C4-2B (cell line): ENCODE measurements at regions not wholly inside any gene's neighbourhood (a gene's known extent, or its start where the extent isn't known, plus 50 kb on each side); places are given as distances from the start of the nearest gene placed in this dataset.

Source experiments
- H3K27ac ChIP-seq: fragments of 450-650 bp; 2 replicates; pipeline ENCODE4 v1.5.1; 2017
- ZFX ChIP-seq: fragments of 450-650 bp; IDR thresholded peaks from 2 replicates; pipeline ENCODE4 v1.6.1; 2017
- TF ChIP-seq, protein P1 (sequence below): fragments of 450-650 bp; conservative IDR thresholded peaks from 2 replicates; pipeline ENCODE4 v1.5.1; 2017; ENCODE audit warnings: mild to moderate bottlenecking

DNA sequence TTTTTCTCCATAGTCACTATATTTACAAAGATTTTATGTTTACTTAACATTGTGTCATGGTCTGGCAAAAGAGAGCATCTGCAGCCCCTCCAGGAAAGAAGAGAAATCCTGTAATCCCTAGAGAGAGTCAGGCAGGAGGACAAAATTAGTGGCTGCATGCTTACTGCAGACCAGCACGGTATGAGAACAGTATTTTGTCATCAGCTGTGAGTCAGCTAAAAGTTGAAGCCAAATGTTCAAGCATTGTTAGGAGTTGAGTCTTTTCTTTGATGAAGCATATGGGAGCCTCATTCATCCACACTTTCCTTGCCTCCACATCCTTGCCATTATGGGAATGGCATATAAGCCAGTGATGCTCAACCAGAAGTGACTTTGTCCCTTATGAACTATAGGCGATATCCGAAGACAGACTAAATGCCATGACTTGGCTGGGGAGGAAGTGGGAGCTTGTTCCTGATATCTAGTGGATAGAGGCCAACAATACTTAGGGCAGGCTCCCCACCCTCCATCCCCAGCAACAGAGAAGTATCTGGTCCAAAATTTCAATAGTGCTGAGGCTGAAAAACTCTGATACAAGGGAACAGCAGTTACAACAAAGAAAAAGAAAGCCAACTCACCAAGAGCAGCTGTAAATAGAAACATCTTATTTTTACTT is 112.0 kb upstream of the OR5AK2 start:
- no peak overlapping the region; the same call in 1 of the 2 replicates for H3K27ac ChIP-seq
- no peak for TF ChIP-seq ZFX
- TF ChIP-seq, protein P1, sequence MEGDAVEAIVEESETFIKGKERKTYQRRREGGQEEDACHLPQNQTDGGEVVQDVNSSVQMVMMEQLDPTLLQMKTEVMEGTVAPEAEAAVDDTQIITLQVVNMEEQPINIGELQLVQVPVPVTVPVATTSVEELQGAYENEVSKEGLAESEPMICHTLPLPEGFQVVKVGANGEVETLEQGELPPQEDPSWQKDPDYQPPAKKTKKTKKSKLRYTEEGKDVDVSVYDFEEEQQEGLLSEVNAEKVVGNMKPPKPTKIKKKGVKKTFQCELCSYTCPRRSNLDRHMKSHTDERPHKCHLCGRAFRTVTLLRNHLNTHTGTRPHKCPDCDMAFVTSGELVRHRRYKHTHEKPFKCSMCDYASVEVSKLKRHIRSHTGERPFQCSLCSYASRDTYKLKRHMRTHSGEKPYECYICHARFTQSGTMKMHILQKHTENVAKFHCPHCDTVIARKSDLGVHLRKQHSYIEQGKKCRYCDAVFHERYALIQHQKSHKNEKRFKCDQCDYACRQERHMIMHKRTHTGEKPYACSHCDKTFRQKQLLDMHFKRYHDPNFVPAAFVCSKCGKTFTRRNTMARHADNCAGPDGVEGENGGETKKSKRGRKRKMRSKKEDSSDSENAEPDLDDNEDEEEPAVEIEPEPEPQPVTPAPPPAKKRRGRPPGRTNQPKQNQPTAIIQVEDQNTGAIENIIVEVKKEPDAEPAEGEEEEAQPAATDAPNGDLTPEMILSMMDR: no peak

DNA sequence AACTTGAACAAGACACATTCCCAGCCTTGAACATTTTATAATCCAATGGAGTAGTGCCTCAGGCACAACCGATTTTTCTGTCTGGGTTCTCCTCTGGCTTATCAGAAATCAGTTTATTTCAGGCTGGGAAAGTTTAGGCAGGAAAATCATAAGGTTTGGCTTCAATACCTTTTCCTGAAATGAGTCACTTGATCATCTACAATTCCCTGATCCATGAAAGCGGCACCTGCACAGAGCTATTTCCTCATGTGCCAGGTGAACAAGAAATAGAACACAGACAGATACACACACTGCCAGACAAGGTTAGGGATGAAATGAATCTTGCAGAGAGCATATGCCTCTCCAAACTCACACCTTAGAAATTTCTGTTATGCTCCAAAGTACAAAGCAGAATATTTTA is 106.7 kb upstream of the OR9G4 start:
- TF ChIP-seq ZFX: no peak
- TF ChIP-seq, protein P1: no peak
- H3K27ac ChIP-seq: no peak overlapping the region

DNA sequence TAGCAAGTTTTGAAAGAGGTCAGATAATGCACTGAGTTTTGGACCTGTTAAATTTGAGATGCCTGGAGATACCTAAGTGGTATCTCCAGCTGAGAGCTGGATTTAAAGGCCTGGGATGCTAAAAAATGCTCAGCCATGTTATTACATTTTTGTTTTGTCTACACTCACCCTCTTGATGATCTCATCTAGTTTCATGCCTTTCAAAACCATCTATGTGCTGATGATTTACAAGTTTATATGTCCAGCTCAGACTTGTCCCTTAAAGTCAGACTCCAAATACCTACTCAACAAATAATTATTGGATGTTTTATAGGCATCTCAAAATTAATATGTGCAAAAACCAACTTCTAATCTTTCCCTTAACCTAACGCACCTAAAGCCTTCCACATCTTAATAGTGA is 103.6 kb upstream of the OR9G4 start:
- H3K27ac ChIP-seq: no peak overlapping the region
- TF ChIP-seq, protein P1: no peak

DNA sequence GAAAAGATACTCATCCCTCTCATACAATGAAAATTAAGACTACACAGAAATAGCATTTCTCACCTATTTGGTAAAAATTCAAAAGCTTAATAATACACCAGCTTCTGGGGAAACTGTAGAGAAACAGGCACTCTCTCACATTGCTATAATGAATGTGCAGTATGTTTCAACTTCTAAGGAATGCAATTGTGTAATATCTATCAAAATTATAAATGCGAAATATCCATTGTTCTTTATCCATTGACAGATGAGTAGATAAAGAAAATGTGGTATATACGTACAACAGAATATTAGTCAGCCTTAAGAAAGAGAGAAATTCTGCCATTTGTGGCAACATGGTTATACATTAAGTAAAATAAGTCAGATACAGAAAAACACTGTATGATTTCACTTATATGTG is 101.4 kb upstream of the OR9G4 start:
- no peak overlapping the region for H3K27ac ChIP-seq
- TF ChIP-seq ZFX: no peak
- TF ChIP-seq, protein P1: no peak

DNA sequence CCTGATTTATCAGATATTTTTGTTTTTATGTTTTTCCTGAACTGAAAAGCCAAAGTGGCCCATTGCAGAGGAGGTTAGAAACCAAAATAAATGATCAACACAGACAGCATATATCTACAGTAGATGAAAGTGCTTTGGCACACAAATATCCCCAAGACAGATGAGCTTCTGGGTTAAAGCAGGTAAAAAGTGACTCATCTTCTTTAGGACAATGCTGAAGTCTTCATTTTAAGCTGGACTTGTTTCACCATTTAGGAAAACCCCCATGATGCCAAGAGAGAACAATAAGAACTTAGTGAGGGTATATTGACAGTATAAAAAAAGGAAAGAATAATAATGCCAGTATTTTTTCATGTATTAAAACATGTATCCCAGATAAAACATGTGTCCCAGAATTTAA is 100.8 kb upstream of the OR9G4 start:
- H3K27ac ChIP-seq: no peak overlapping the region
- TF ChIP-seq, protein P1: no peak
- TF ChIP-seq ZFX: no peak

DNA sequence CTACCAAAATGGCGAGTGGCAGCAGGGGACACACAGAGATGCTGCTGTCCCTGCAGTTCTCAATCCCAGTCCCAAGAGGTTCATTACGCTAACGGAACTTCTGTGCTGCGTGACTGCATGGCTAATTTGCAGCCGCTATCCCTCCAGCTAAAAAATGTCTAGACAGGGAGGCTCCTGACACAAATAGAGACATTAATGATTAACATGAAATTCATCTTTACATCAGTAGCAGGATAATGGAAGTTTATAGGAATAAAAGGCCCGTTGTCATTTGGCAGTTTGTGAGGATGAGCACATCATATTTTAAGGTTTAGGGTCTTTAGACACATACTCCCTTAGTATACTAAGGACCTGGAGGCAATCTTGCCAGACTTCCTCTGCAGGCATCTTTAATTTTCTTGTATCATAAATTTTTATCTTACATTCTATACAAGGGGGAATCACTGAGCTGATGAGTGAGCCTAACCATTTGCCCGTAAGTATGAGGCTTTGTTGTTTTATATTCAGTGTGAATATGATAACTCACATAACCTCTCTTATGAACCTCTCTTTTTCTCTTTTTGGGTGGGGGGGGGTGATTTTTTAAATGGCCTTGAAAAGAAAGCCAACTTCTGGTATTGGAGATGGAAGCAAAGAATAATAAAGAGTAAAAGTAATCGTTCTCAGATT is 99.8 kb upstream of the OR9G4 start:
- no peak overlapping the region for H3K27ac ChIP-seq
- no peak for TF ChIP-seq ZFX
- TF ChIP-seq, protein P1: no peak
